Effector memory CD4-positive, alpha-beta T cell (primary cell): ENCODE measurements at regions not wholly inside any gene's neighbourhood (a gene's known extent, or its start where the extent isn't known, plus 50 kb on each side); places are given as distances from the start of the nearest gene placed in this dataset.
A peak's percentile ranks its signal among the peaks of the same experiment; 100 is the strongest.

Source experiments
- DNase-seq, 3 donors: peaks; one replicate each; pipeline ENCODE4 v3.0.0-alpha.2; 2020
- H3K27ac ChIP-seq: 2 replicates; pipeline ENCODE4 v1.7.0; 2013; ENCODE audit warnings: mild to moderate bottlenecking, low read length, moderate library complexity; ENCODE audit not compliant: insufficient read depth, poor library complexity, severe bottlenecking
- H3K27me3 ChIP-seq: replicated peaks from 2 replicates; pipeline ENCODE4 v1.7.0; 2013; ENCODE audit warnings: mild to moderate bottlenecking, low read length; ENCODE audit not compliant: insufficient read depth, control insufficient read depth, poor library complexity, severe bottlenecking
- H3K36me3 ChIP-seq: 2 replicates; pipeline ENCODE4 v1.7.0; 2013; ENCODE audit warnings: mild to moderate bottlenecking, low read length, moderate library complexity; ENCODE audit not compliant: control insufficient read depth, insufficient read depth
- H3K4me1 ChIP-seq: 2 replicates; pipeline ENCODE4 v1.7.0; 2013; ENCODE audit warnings: low read length, mild to moderate bottlenecking; ENCODE audit not compliant: control insufficient read depth, insufficient read depth, poor library complexity, severe bottlenecking
- H3K4me3 ChIP-seq: 2 replicates; pipeline ENCODE4 v1.7.0; 2013; ENCODE audit warnings: low read length, low read depth, mild to moderate bottlenecking; ENCODE audit not compliant: insufficient read depth, poor library complexity, severe bottlenecking
- H3K9me3 ChIP-seq: 2 replicates; pipeline ENCODE4 v1.7.0; 2013; ENCODE audit warnings: mild to moderate bottlenecking, low read length, moderate library complexity; ENCODE audit not compliant: control insufficient read depth

- Histone ChIP-seq H3K27me3 (no peaks in the 10 kb centered on the region), H3K4me3 (no peak overlapping the region), H3K4me1 (no peaks in the 10 kb centered on the region), H3K27ac (no peak overlapping the region), H3K36me3 (no peaks in the 10 kb centered on the region), H3K9me3 (no peaks in the 10 kb centered on the region)
- no peak for DNase-seq
Measured at GRCh38 chr7:145064114-145064513, 228.3 kb upstream of the TPK1 start.

GRCh38 chr7:145053781-145054180 is 217.9 kb upstream of the TPK1 start:
- Histone ChIP-seq H3K27me3 (no peaks in the 10 kb centered on the region), H3K36me3 (no peaks in the 10 kb centered on the region), H3K9me3 (no peaks in the 10 kb centered on the region), H3K4me3 (no peak overlapping the region), H3K27ac (no peak overlapping the region), H3K4me1 (no peaks in the 10 kb centered on the region)
- DNase-seq = no peak

GRCh38 chr7:145050415-145050814 is 214.6 kb upstream of the TPK1 start:
- Histone ChIP-seq H3K27ac (no peak overlapping the region), H3K27me3 (no peaks in the 10 kb centered on the region), H3K9me3 (no peaks in the 10 kb centered on the region), H3K4me1 (no peaks in the 10 kb centered on the region), H3K4me3 (no peak overlapping the region), H3K36me3 (no peaks in the 10 kb centered on the region)
- DNase-seq = no peak

- Histone ChIP-seq H3K27ac (no peak overlapping the region), H3K4me1 (no peaks in the 10 kb centered on the region), H3K9me3 (no peaks in the 10 kb centered on the region), H3K36me3 (no peaks in the 10 kb centered on the region), H3K4me3 (no peak overlapping the region), H3K27me3 (no peaks in the 10 kb centered on the region)
- DNase-seq = peak in 1 of 3 donors; percentile 1
Measured at GRCh38 chr7:145036604-145037405, 201.0 kb upstream of the TPK1 start.

GRCh38 chr7:145031162-145031561 is 195.3 kb upstream of the TPK1 start:
- no peak overlapping the region for H3K4me3 ChIP-seq
- no peaks in the 10 kb centered on the region for H3K9me3 ChIP-seq
- no peaks in the 10 kb centered on the region for H3K4me1 ChIP-seq
- H3K36me3 ChIP-seq = no peaks in the 10 kb centered on the region
- no peak for DNase-seq
- H3K27me3 ChIP-seq = no peaks in the 10 kb centered on the region
- H3K27ac ChIP-seq = no peak overlapping the region

- Histone ChIP-seq H3K9me3 (no peaks in the 10 kb centered on the region), H3K36me3 (no peaks in the 10 kb centered on the region), H3K27me3 (no peaks in the 10 kb centered on the region), H3K27ac (no peak overlapping the region), H3K4me3 (no peak overlapping the region), H3K4me1 (no peaks in the 10 kb centered on the region)
- DNase-seq = no peak
Measured at GRCh38 chr7:145030754-145031153, 194.9 kb upstream of the TPK1 start.

- H3K9me3 ChIP-seq = no peaks in the 10 kb centered on the region
Measured at GRCh38 chr7:145020454-145020853, 184.6 kb upstream of the TPK1 start.

GRCh38 chr7:145016068-145016467 is 180.2 kb upstream of the TPK1 start:
- Histone ChIP-seq H3K4me1 (no peaks in the 10 kb centered on the region), H3K36me3 (no peaks in the 10 kb centered on the region), H3K4me3 (no peak overlapping the region), H3K27me3 (no peaks in the 10 kb centered on the region), H3K27ac (no peak overlapping the region), H3K9me3 (no peaks in the 10 kb centered on the region)
- DNase-seq = no peak

More at GRCh38 chr7:145020454-145020853, 184.6 kb upstream of the TPK1 start:
- Histone ChIP-seq H3K4me3 (no peak overlapping the region), H3K4me1 (no peaks in the 10 kb centered on the region), H3K27ac (no peak overlapping the region), H3K27me3 (no peaks in the 10 kb centered on the region), H3K36me3 (no peaks in the 10 kb centered on the region)
- DNase-seq = no peak

- Histone ChIP-seq H3K4me3 (no peak overlapping the region), H3K27ac (no peak overlapping the region), H3K27me3 (no peaks in the 10 kb centered on the region), H3K36me3 (no peaks in the 10 kb centered on the region), H3K4me1 (no peaks in the 10 kb centered on the region), H3K9me3 (no peaks in the 10 kb centered on the region)
- no peak for DNase-seq
Measured at GRCh38 chr7:145009876-145010275, 174.0 kb upstream of the TPK1 start.

GRCh38 chr7:145005601-145006000 is 169.7 kb upstream of the TPK1 start:
- H3K4me3 ChIP-seq = no peak overlapping the region
- H3K9me3 ChIP-seq = peaks cover 4% of the 10 kb centered on the region
- H3K4me1 ChIP-seq = no peaks in the 10 kb centered on the region
- no peak for DNase-seq
- no peak overlapping the region for H3K27ac ChIP-seq
- no peaks in the 10 kb centered on the region for H3K36me3 ChIP-seq
- H3K27me3 ChIP-seq = no peaks in the 10 kb centered on the region
